ENCODE measurements at regions not wholly inside any gene's neighbourhood (a gene's known extent, or its start where the extent isn't known, plus 50 kb on each side); places are given as distances from the start of the nearest gene placed in this dataset.

- no peak for TF ChIP-seq CTCF (IDR thresholded peaks at IDR 0.05)
- TF ChIP-seq POLR2AphosphoS5 (IDR thresholded peaks at IDR 0.05): no peak
- TF ChIP-seq POLR2A (IDR thresholded peaks at IDR 0.05): no peak
- TF ChIP-seq EP300 (IDR thresholded peaks at IDR 0.05): no peak
- no peak for DNase-seq (ENCODE audit: low spot score in 2 of 2)
Observed at GRCh38 chr1:91611483-91611917, 110.8 kb downstream of the CDC7 start.

GRCh38 chr1:91613595-91613994 is 112.9 kb downstream of the CDC7 start:
- Histone ChIP-seq H3K9me3 (no peaks in the 10 kb centered on the region), H3K4me3 (no peak overlapping the region), H3K27ac (no peak overlapping the region), H3K36me3 (no peaks in the 10 kb centered on the region), H3K27me3 (no peaks in the 10 kb centered on the region), H3K4me1 (peaks cover 15% of the 10 kb centered on the region)
- no peak for TF ChIP-seq CTCF (IDR thresholded peaks at IDR 0.05)
- no peak for TF ChIP-seq EP300 (IDR thresholded peaks at IDR 0.05)
- no peak for TF ChIP-seq POLR2AphosphoS5 (IDR thresholded peaks at IDR 0.05)
- no peak for TF ChIP-seq POLR2A (IDR thresholded peaks at IDR 0.05)
- whole genome bisulfite sequencing: 82% methylated on average over 1 of the region's 1 CpG
- no peak for DNase-seq (ENCODE audit: low spot score in 2 of 2)

More at GRCh38 chr1:91611483-91611917, 110.8 kb downstream of the CDC7 start:
- WGBS: 79% methylated on average over 11 of the region's 12 CpGs
- H3K4me1 ChIP-seq: peaks cover 15% of the 10 kb centered on the region
- H3K27ac ChIP-seq: peak overlapping the region; percentile 14
- no peaks in the 10 kb centered on the region for H3K27me3 ChIP-seq
- no peaks in the 10 kb centered on the region for H3K36me3 ChIP-seq
- no peak overlapping the region for H3K4me3 ChIP-seq
- H3K9me3 ChIP-seq: no peaks in the 10 kb centered on the region

GRCh38 chr1:91616712-91617111 is 116.1 kb downstream of the CDC7 start:
- Histone ChIP-seq H3K4me1 (peaks cover 11% of the 10 kb centered on the region), H3K27me3 (no peaks in the 10 kb centered on the region), H3K9me3 (no peaks in the 10 kb centered on the region), H3K36me3 (no peaks in the 10 kb centered on the region), H3K27ac (no peak overlapping the region), H3K4me3 (no peak overlapping the region)
- DNase-seq (ENCODE audit: low spot score in 2 of 2): no peak
- TF ChIP-seq POLR2AphosphoS5 (IDR thresholded peaks at IDR 0.05) (no peak), POLR2A (IDR thresholded peaks at IDR 0.05) (no peak), EP300 (IDR thresholded peaks at IDR 0.05) (no peak), CTCF (IDR thresholded peaks at IDR 0.05) (no peak)
- 97% methylated on average over 3 of the region's 3 CpGs for WGBS

GRCh38 chr1:91617285-91617765 is 116.7 kb downstream of the CDC7 start:
- WGBS: 59% methylated on average over 5 of the region's 5 CpGs
- no peak for DNase-seq (ENCODE audit: low spot score in 2 of 2)
- TF ChIP-seq POLR2AphosphoS5 (IDR thresholded peaks at IDR 0.05) (no peak), POLR2A (IDR thresholded peaks at IDR 0.05) (no peak), EP300 (IDR thresholded peaks at IDR 0.05) (no peak), CTCF (IDR thresholded peaks at IDR 0.05) (no peak)

GRCh38 chr1:91619881-91620280 is 119.2 kb downstream of the CDC7 start:
- Histone ChIP-seq H3K27ac (no peak overlapping the region), H3K4me3 (no peak overlapping the region), H3K27me3 (no peaks in the 10 kb centered on the region), H3K9me3 (no peaks in the 10 kb centered on the region), H3K36me3 (no peaks in the 10 kb centered on the region), H3K4me1 (peaks cover 20% of the 10 kb centered on the region)
- DNase-seq (ENCODE audit: low spot score in 2 of 2): no peak
- no peak for TF ChIP-seq EP300 (IDR thresholded peaks at IDR 0.05)
- TF ChIP-seq POLR2A (IDR thresholded peaks at IDR 0.05): no peak
- TF ChIP-seq CTCF (IDR thresholded peaks at IDR 0.05): no peak
- TF ChIP-seq POLR2AphosphoS5 (IDR thresholded peaks at IDR 0.05): no peak
- 36% methylated on average over 3 of the region's 3 CpGs for WGBS

More at GRCh38 chr1:91617285-91617765, 116.7 kb downstream of the CDC7 start:
- Histone ChIP-seq H3K9me3 (no peaks in the 10 kb centered on the region), H3K4me1 (peaks cover 11% of the 10 kb centered on the region), H3K27me3 (no peaks in the 10 kb centered on the region), H3K36me3 (no peaks in the 10 kb centered on the region), H3K27ac (no peak overlapping the region), H3K4me3 (no peak overlapping the region)

All from suprapubic skin (tissue), 4 donors.